Lower lobe of right lung (tissue), 2 donors: ENCODE measurements at regions not wholly inside any gene's neighbourhood (a gene's known extent, or its start where the extent isn't known, plus 50 kb on each side); places are given as distances from the start of the nearest gene placed in this dataset.

Experiments used
- ATAC-seq, 2 donors: fragments of 200-7000 bp; cut with Tn5 transposase; one replicate each; pipeline ENCODE4 v1.9.1; 2020 to 2022; ENCODE audit warnings: mild to moderate bottlenecking in 2 of 2, moderate library complexity in 2 of 2
- DNase-seq: peaks from one replicate; pipeline ENCODE4 v3.0.0-alpha.2; 2020
- H3K27ac ChIP-seq: fragments of 200-600 bp; one replicate; pipeline ENCODE4 v1.8.0; 2022
- H3K27me3 ChIP-seq: fragments of 200-600 bp; one replicate; pipeline ENCODE4 v1.8.0; 2022; ENCODE audit warnings: low read depth
- H3K36me3 ChIP-seq: fragments of 200-600 bp; one replicate; pipeline ENCODE4 v1.8.0; 2022; ENCODE audit warnings: mild to moderate bottlenecking
- H3K4me1 ChIP-seq: fragments of 200-600 bp; one replicate; pipeline ENCODE4 v1.8.0; 2022
- H3K4me3 ChIP-seq: fragments of 200-600 bp; one replicate; pipeline ENCODE4 v1.8.0; 2022; ENCODE audit warnings: mild to moderate bottlenecking
- H3K9me3 ChIP-seq: fragments of 200-600 bp; one replicate; pipeline ENCODE4 v1.8.0; 2022
- CTCF ChIP-seq: fragments of 200-600 bp; IDR thresholded peaks from one replicate; pipeline ENCODE4 v1.8.0; 2022; ENCODE audit warnings: antibody characterized with exemption, mild to moderate bottlenecking
- intact Hi-C: fragments of 100-400 bp; cut with DNase I; formaldehyde crosslinking; loops from one replicate; pipeline ENCODE4 v1.11.0; 2022
- donor health status: DM: no; HTN: yes; CAD: no; lungs with severe emphysema.

GRCh38 chr12:97184127-97184773 is 277.2 kb downstream of the NEDD1 start:
- TF ChIP-seq CTCF: no peak
- no peaks in the 10 kb centered on the region for H3K36me3 ChIP-seq
- intact Hi-C loops: no loop called here
- no peaks in the 10 kb centered on the region for H3K27me3 ChIP-seq
- H3K27ac ChIP-seq: no peak overlapping the region
- no peak overlapping the region for H3K4me3 ChIP-seq
- no peaks in the 10 kb centered on the region for H3K4me1 ChIP-seq
- ATAC-seq: no peak
- DNase-seq: no peak
- peaks cover 6% of the 10 kb centered on the region for H3K9me3 ChIP-seq

- TF ChIP-seq CTCF: no peak
- ATAC-seq (no peak), DNase-seq (no peak)
- Histone ChIP-seq H3K9me3 (peaks cover 6% of the 10 kb centered on the region), H3K36me3 (no peaks in the 10 kb centered on the region), H3K27ac (no peak overlapping the region), H3K4me3 (no peak overlapping the region), H3K4me1 (no peaks in the 10 kb centered on the region), H3K27me3 (no peaks in the 10 kb centered on the region)
- intact Hi-C loops: no loop called here
These were observed 277.0 kb upstream of the RMST start for GRCh38 chr12:97185567-97185966.

GRCh38 chr12:97194546-97194945 is 268.1 kb upstream of the RMST start:
- no peaks in the 10 kb centered on the region for H3K27me3 ChIP-seq
- DNase-seq (no peak), ATAC-seq (peak in 1 of 2 donors; percentile 19)
- no peaks in the 10 kb centered on the region for H3K4me1 ChIP-seq
- no peak for TF ChIP-seq CTCF
- peaks cover 9% of the 10 kb centered on the region for H3K9me3 ChIP-seq
- no peak overlapping the region for H3K27ac ChIP-seq
- no peak overlapping the region for H3K4me3 ChIP-seq
- no peaks in the 10 kb centered on the region for H3K36me3 ChIP-seq
- intact Hi-C loops: no loop called here

- Histone ChIP-seq H3K27ac (no peak overlapping the region), H3K27me3 (no peaks in the 10 kb centered on the region), H3K4me1 (no peaks in the 10 kb centered on the region), H3K9me3 (peaks cover 3% of the 10 kb centered on the region), H3K4me3 (no peak overlapping the region), H3K36me3 (no peaks in the 10 kb centered on the region)
- TF ChIP-seq CTCF: no peak
- ATAC-seq (no peak), DNase-seq (no peak)
- intact Hi-C loops: no loop called here
These were observed 262.4 kb upstream of the RMST start for GRCh38 chr12:97200181-97200580.

- no peak for TF ChIP-seq CTCF
- DNase-seq: no peak
- intact Hi-C loops: no loop called here
These were observed 259.2 kb upstream of the RMST start for GRCh38 chr12:97203408-97203807.

More at GRCh38 chr12:97203408-97203807, 259.2 kb upstream of the RMST start:
- no peaks in the 10 kb centered on the region for H3K4me1 ChIP-seq
- no peak for ATAC-seq
- no peaks in the 10 kb centered on the region for H3K27me3 ChIP-seq
- no peak overlapping the region for H3K4me3 ChIP-seq
- no peak overlapping the region for H3K27ac ChIP-seq
- H3K9me3 ChIP-seq: peaks cover 3% of the 10 kb centered on the region
- no peaks in the 10 kb centered on the region for H3K36me3 ChIP-seq
